ENCODE measurements at regions not wholly inside any gene's neighbourhood (a gene's known extent, or its start where the extent isn't known, plus 50 kb on each side); places are given as distances from the start of the nearest gene placed in this dataset.

- H3K4me3 ChIP-seq (replicated peaks in 1 of 2; ENCODE audit: low read depth in 2 of 2, low read length in 2 of 2): no peak overlapping the region
- DNase-seq (ENCODE audit: low read depth in 2 of 2): no peak
- no peak for TF ChIP-seq CTCF (IDR thresholded peaks at IDR 0.05; ENCODE audit: low read depth, low read length)
Observed at GRCh38 chr2:64399521-64399920, 54.4 kb upstream of the LGALSL start.

GRCh38 chr2:64400105-64400728 is 53.7 kb upstream of the LGALSL start:
- peak in 1 of 2 donors; percentile 27 for DNase-seq (ENCODE audit: low read depth in 2 of 2)
- TF ChIP-seq CTCF (IDR thresholded peaks at IDR 0.05; ENCODE audit: low read depth, low read length): no peak
- no peak overlapping the region for H3K4me3 ChIP-seq (replicated peaks in 1 of 2; ENCODE audit: low read depth in 2 of 2, low read length in 2 of 2)

GRCh38 chr2:64400733-64401528 is 53.0 kb upstream of the LGALSL start:
- no peak overlapping the region for H3K4me3 ChIP-seq (replicated peaks in 1 of 2; ENCODE audit: low read depth in 2 of 2, low read length in 2 of 2)
- DNase-seq (ENCODE audit: low read depth in 2 of 2): no peak
- no peak for TF ChIP-seq CTCF (IDR thresholded peaks at IDR 0.05; ENCODE audit: low read depth, low read length)

- TF ChIP-seq CTCF (IDR thresholded peaks at IDR 0.05; ENCODE audit: low read depth, low read length): no peak
- DNase-seq (ENCODE audit: low read depth in 2 of 2): no peak
- H3K4me3 ChIP-seq (replicated peaks in 1 of 2; ENCODE audit: low read depth in 2 of 2, low read length in 2 of 2): no peak overlapping the region
Observed at GRCh38 chr2:64401529-64401880, 52.5 kb upstream of the LGALSL start.

GRCh38 chr2:64402876-64403275 is 51.1 kb upstream of the LGALSL start:
- DNase-seq (ENCODE audit: low read depth in 2 of 2): peak; percentile 42 to 72
- H3K4me3 ChIP-seq (replicated peaks in 1 of 2; ENCODE audit: low read depth in 2 of 2, low read length in 2 of 2): no peak overlapping the region
- TF ChIP-seq CTCF (IDR thresholded peaks at IDR 0.05; ENCODE audit: low read depth, low read length): peak; percentile 27

GRCh38 chr2:64403426-64403825 is 50.5 kb upstream of the LGALSL start:
- no peak overlapping the region for H3K4me3 ChIP-seq (replicated peaks in 1 of 2; ENCODE audit: low read depth in 2 of 2, low read length in 2 of 2)
- DNase-seq (ENCODE audit: low read depth in 2 of 2): no peak
- TF ChIP-seq CTCF (IDR thresholded peaks at IDR 0.05; ENCODE audit: low read depth, low read length): no peak
